HCT116 (cell line): ENCODE measurements at regions not wholly inside any gene's neighbourhood (a gene's known extent, or its start where the extent isn't known, plus 50 kb on each side); places are given as distances from the start of the nearest gene placed in this dataset.

Experiments
- ATAC-seq: fragments of 200-7000 bp; cut with Tn5 transposase; 2 replicates; pipeline ENCODE4 v1.9.1; 2020; ENCODE audit warnings: mild to moderate bottlenecking, moderate library complexity
- BruUV-seq: library from RNA; stranded (reverse); fragments of 400-500 nt; replicated peaks from 2 replicates; lab custom pipeline; 2021; lab: Mats Ljungman, UMichigan
- CTCF ChIA-PET: fragments of 300-600 bp; sonication (Branson Sonifier 250); formaldehyde crosslinking; loops from one replicate; lab custom pipeline; 2021; ENCODE audit warnings: antibody characterized with exemption; lab: Charles Lee
- POLR2A ChIA-PET: fragments of 300-600, 350-600 bp; sonication (Branson Sonifier 250); formaldehyde crosslinking; loops from one replicate; lab custom pipeline; 2021; ENCODE audit warnings: antibody characterized with exemption; lab: Charles Lee
- RAD21 ChIA-PET, 2 experiments: fragments of 300-600 bp; sonication (Branson Sonifier 250); formaldehyde crosslinking; loops; one replicate each; lab custom pipeline; 2023; ENCODE audit warnings: low total read pairs in 2 of 2; ENCODE audit not compliant: uncharacterized antibody in 2 of 2, unreplicated experiment in 2 of 2, low non-redundant PET in 1 of 2; lab: Charles Lee
- DNase-seq: peaks from one replicate; pipeline ENCODE4 v3.0.0-alpha.2; 2010; ENCODE audit warnings: low read depth, low spot score
- H2AFZ ChIP-seq: fragments of 200-600 bp; shearing (Covaris generic), sonication (generic); 2 replicates; pipeline ENCODE4 v1.6.1; 2017; ENCODE audit warnings: low read depth, mixed run types, mixed read lengths, antibody characterized with exemption, low read length; ENCODE audit not compliant: poor library complexity, severe bottlenecking
- H3K27ac ChIP-seq: 2 replicates; pipeline ENCODE4 v1.5.1; 2012; ENCODE audit warnings: low read depth, low read length
- H3K27me3 ChIP-seq: fragments of 200-600 bp; sonication (generic); 2 replicates; pipeline ENCODE4 v1.6.1; 2016; ENCODE audit warnings: mixed run types, low read length, mixed read lengths; ENCODE audit not compliant: insufficient read depth
- H3K36me3 ChIP-seq, 2 experiments: fragments of 200-500 bp in 1 of 2; fragments of 200-600 bp in 1 of 2; sonication (Bioruptor generic) in 1 of 2; sonication (generic) in 1 of 2; 2 replicates each; pipeline versions ENCODE4 v1.5.1 to v1.6.1; 2014 to 2016; ENCODE audit warnings: low read length in 2 of 2, inconsistent platforms in 1 of 2, mixed read lengths in 1 of 2, mixed run types in 1 of 2; ENCODE audit not compliant: insufficient read depth in 2 of 2, control insufficient read depth in 1 of 2
- H3K4me1 ChIP-seq, 2 experiments: fragments of 200-600 bp in 1 of 2; sonication (generic) in 1 of 2; 2 replicates each; pipeline versions ENCODE4 v1.5.1 to v1.6.1; 2012 to 2017; ENCODE audit warnings: low read length in 2 of 2, inconsistent platforms in 1 of 2, mild to moderate bottlenecking in 1 of 2, mixed read lengths in 1 of 2, mixed run types in 1 of 2, moderate library complexity in 1 of 2; ENCODE audit not compliant: insufficient read depth in 2 of 2, control insufficient read depth in 1 of 2
- H3K4me2 ChIP-seq: fragments of 200-600 bp; sonication (generic); 2 replicates; pipeline ENCODE4 v1.6.1; 2017; ENCODE audit warnings: mixed run types, low read length, mixed read lengths
- H3K4me3 ChIP-seq, 2 experiments: fragments of 200-600 bp in 1 of 2; sonication (generic) in 1 of 2; replicated peaks in 1 of 2; 2 replicates each; pipeline ENCODE4 v1.5.1; 2011 to 2016; ENCODE audit warnings: low read length in 2 of 2, control low read depth in 1 of 2, low read depth in 1 of 2, mild to moderate bottlenecking in 1 of 2, mixed read lengths in 1 of 2, mixed run types in 1 of 2
- H3K79me2 ChIP-seq: fragments of 200-600 bp; sonication (generic); 2 replicates; pipeline ENCODE4 v1.6.1; 2017; ENCODE audit warnings: mild to moderate bottlenecking, mixed run types, low read length, moderate library complexity, mixed read lengths; ENCODE audit not compliant: insufficient read depth
- H3K9ac ChIP-seq: fragments of 200-600 bp; sonication (generic); 2 replicates; pipeline ENCODE4 v1.6.1; 2016; ENCODE audit warnings: low read length, mixed read lengths
- H3K9me2 ChIP-seq: fragments of 200-600 bp; sonication (generic), shearing (Covaris generic); 2 replicates; pipeline ENCODE4 v1.6.1; 2017; ENCODE audit warnings: mixed run types, mild to moderate bottlenecking, moderate library complexity; ENCODE audit not compliant: insufficient read depth
- H3K9me3 ChIP-seq, 2 experiments: fragments of 200-500 bp in 1 of 2; fragments of 200-600 bp in 1 of 2; sonication (Bioruptor generic) in 1 of 2; sonication (generic) in 1 of 2; 2 replicates each; pipeline ENCODE4 v1.6.1; 2014 to 2017; ENCODE audit warnings: low read length in 2 of 2, mixed read lengths in 2 of 2, inconsistent platforms in 1 of 2, low read depth in 1 of 2, mild to moderate bottlenecking in 1 of 2, mixed run types in 1 of 2, moderate library complexity in 1 of 2; ENCODE audit not compliant: control insufficient read depth in 1 of 2, insufficient read depth in 1 of 2
- H4K20me1 ChIP-seq: fragments of 200-600 bp; sonication (generic), shearing (Covaris generic); 2 replicates; pipeline ENCODE4 v1.6.1; 2017; ENCODE audit warnings: mixed run types, mild to moderate bottlenecking, moderate library complexity; ENCODE audit not compliant: insufficient read depth
- CBX3 ChIP-seq: IDR thresholded peaks from 2 replicates; pipeline ENCODE4 v1.6.1; 2012; ENCODE audit warnings: low read depth
- CEBPB ChIP-seq: IDR thresholded peaks from 2 replicates; pipeline ENCODE4 v1.6.1; 2012; ENCODE audit warnings: low read depth
- EGR1 ChIP-seq: IDR thresholded peaks from 2 replicates; pipeline ENCODE4 v1.6.1; 2012; ENCODE audit warnings: low read depth
- EZH2phosphoT487 ChIP-seq: fragments of 200-600 bp; IDR thresholded peaks from 2 replicates; pipeline ENCODE4 v1.6.1; 2018; ENCODE audit warnings: antibody characterized with exemption, borderline replicate concordance
- JUND ChIP-seq: IDR thresholded peaks from 2 replicates; pipeline ENCODE4 v1.6.1; 2012
- POLR2A ChIP-seq: IDR thresholded peaks from 2 replicates; pipeline ENCODE4 v1.7.0; 2011; ENCODE audit warnings: borderline replicate concordance; ENCODE audit not compliant: insufficient read depth, insufficient read length; ENCODE audit errors: extremely low read depth
- POLR2AphosphoS5 ChIP-seq: IDR thresholded peaks from 2 replicates; pipeline ENCODE4 v1.6.1; 2011; ENCODE audit warnings: mild to moderate bottlenecking, low read depth, low read length, moderate library complexity
- RAD21 ChIP-seq: IDR thresholded peaks from 2 replicates; pipeline ENCODE4 v1.6.1; 2012; ENCODE audit warnings: low read depth, mild to moderate bottlenecking
- SIN3A ChIP-seq: IDR thresholded peaks from 2 replicates; pipeline ENCODE4 v1.6.1; 2012; ENCODE audit warnings: low read depth
- SP1 ChIP-seq: IDR thresholded peaks from 2 replicates; pipeline ENCODE4 v1.6.1; 2012; ENCODE audit warnings: low read depth
- intact Hi-C: fragments of 100-400 bp; cut with micrococcal nuclease; formaldehyde crosslinking; loops from 2 replicates; pipeline ENCODE4 v1.10.0; 2022
- TF ChIP-seq, protein P1 (sequence below): IDR thresholded peaks from 2 replicates; pipeline ENCODE4 v1.6.1; 2012
- TF ChIP-seq, protein P2 (sequence below): IDR thresholded peaks from 2 replicates; pipeline ENCODE4 v1.6.1; 2012; ENCODE audit warnings: low read depth
- TF ChIP-seq, protein P3 (sequence below): IDR thresholded peaks from 2 replicates; pipeline ENCODE4 v1.6.1; 2011; ENCODE audit warnings: mild to moderate bottlenecking, low read length, moderate library complexity; ENCODE audit not compliant: insufficient replicate concordance; ENCODE audit errors: extremely low read depth

DNA sequence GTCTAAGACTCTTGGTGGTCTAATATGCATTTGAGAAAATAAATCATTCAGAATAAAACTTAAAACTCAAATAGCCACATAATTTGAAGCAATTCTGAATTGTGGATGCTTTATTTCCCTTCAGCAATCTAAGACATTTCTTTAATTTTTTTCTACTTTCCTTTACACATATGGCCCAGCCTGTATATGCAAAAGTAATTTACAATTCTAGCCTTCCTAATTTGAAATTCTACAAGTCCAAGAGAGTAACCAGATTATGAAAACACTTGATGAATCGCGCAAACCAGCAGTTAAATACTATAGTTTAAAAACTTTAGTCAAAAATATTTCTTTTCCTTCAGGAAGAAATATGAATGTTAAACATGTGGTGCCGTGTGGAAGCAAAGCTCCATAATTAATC is 1014.2 kb downstream of the TUSC7 start:
- Histone ChIP-seq H3K27me3 (no peaks in the 10 kb centered on the region), H3K9me2 (no peaks in the 10 kb centered on the region), H4K20me1 (no peaks in the 10 kb centered on the region), H3K4me1 (no peaks in the 10 kb centered on the region), H3K9ac (no peak overlapping the region), H3K36me3 (no peaks in the 10 kb centered on the region), H3K79me2 (no peaks in the 10 kb centered on the region), H3K9me3 (no peaks in the 10 kb centered on the region), H3K4me2 (no peak overlapping the region), H2AFZ (no peak overlapping the region), H3K4me3 (no peak overlapping the region), H3K27ac (no peak overlapping the region)
- ChIA-PET POLR2A (no interaction called here), RAD21 (no interaction called here), CTCF (no interaction called here)
- DNase-seq (no peak), ATAC-seq (no peak)
- intact Hi-C loops: no loop called here
- no TSS peak for BruUV-seq
- TF ChIP-seq SP1 (no peak), JUND (no peak)
- TF ChIP-seq, protein P1, sequence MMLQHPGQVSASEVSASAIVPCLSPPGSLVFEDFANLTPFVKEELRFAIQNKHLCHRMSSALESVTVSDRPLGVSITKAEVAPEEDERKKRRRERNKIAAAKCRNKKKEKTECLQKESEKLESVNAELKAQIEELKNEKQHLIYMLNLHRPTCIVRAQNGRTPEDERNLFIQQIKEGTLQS: no peak

DNA sequence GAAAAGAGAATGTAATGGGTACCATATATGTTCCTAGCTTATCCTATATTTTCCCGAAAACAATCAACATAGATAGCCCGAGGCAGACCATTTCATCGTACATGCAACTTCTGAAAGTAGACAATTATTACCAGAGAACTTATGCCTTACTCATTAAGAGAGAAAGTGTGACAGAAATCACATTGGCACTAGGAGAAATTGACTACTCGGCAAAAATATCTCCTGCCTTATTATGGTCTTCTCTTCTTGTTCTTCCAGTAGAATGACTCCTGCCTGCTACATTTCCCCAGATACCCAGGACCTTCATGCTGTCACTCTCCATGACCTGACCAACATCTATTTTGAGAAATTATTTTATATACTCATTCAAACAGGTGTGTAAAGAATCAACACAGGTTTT is 1015.7 kb downstream of the TUSC7 start:
- H3K36me3 ChIP-seq: no peaks in the 10 kb centered on the region
- no peaks in the 10 kb centered on the region for H3K4me1 ChIP-seq
- H3K27ac ChIP-seq: no peak overlapping the region
- ChIA-PET POLR2A (no interaction called here), CTCF (no interaction called here), RAD21 (no interaction called here)
- H3K4me3 ChIP-seq: no peak overlapping the region
- intact Hi-C loops: no loop called here
- H3K9ac ChIP-seq: no peak overlapping the region
- H2AFZ ChIP-seq: no peak overlapping the region
- no peaks in the 10 kb centered on the region for H4K20me1 ChIP-seq
- no peak for DNase-seq
- no TSS peak for BruUV-seq
- TF ChIP-seq EZH2phosphoT487 (no peak), POLR2A (no peak), CEBPB (no peak), CBX3 (no peak), POLR2AphosphoS5 (no peak), RAD21 (no peak), EGR1 (no peak), SIN3A (no peak), SP1 (no peak), JUND (no peak)
- TF ChIP-seq, protein P2, sequence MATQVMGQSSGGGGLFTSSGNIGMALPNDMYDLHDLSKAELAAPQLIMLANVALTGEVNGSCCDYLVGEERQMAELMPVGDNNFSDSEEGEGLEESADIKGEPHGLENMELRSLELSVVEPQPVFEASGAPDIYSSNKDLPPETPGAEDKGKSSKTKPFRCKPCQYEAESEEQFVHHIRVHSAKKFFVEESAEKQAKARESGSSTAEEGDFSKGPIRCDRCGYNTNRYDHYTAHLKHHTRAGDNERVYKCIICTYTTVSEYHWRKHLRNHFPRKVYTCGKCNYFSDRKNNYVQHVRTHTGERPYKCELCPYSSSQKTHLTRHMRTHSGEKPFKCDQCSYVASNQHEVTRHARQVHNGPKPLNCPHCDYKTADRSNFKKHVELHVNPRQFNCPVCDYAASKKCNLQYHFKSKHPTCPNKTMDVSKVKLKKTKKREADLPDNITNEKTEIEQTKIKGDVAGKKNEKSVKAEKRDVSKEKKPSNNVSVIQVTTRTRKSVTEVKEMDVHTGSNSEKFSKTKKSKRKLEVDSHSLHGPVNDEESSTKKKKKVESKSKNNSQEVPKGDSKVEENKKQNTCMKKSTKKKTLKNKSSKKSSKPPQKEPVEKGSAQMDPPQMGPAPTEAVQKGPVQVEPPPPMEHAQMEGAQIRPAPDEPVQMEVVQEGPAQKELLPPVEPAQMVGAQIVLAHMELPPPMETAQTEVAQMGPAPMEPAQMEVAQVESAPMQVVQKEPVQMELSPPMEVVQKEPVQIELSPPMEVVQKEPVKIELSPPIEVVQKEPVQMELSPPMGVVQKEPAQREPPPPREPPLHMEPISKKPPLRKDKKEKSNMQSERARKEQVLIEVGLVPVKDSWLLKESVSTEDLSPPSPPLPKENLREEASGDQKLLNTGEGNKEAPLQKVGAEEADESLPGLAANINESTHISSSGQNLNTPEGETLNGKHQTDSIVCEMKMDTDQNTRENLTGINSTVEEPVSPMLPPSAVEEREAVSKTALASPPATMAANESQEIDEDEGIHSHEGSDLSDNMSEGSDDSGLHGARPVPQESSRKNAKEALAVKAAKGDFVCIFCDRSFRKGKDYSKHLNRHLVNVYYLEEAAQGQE: no peak
- TF ChIP-seq, protein P3, sequence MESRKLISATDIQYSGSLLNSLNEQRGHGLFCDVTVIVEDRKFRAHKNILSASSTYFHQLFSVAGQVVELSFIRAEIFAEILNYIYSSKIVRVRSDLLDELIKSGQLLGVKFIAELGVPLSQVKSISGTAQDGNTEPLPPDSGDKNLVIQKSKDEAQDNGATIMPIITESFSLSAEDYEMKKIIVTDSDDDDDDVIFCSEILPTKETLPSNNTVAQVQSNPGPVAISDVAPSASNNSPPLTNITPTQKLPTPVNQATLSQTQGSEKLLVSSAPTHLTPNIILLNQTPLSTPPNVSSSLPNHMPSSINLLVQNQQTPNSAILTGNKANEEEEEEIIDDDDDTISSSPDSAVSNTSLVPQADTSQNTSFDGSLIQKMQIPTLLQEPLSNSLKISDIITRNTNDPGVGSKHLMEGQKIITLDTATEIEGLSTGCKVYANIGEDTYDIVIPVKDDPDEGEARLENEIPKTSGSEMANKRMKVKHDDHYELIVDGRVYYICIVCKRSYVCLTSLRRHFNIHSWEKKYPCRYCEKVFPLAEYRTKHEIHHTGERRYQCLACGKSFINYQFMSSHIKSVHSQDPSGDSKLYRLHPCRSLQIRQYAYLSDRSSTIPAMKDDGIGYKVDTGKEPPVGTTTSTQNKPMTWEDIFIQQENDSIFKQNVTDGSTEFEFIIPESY: no peak
- TF ChIP-seq, all 23 proteins: peak for 0
- Histone ChIP-seq H3K4me2 (no peak overlapping the region), H3K9me2 (no peaks in the 10 kb centered on the region), H3K27me3 (no peaks in the 10 kb centered on the region), H3K79me2 (no peaks in the 10 kb centered on the region), H3K9me3 (no peaks in the 10 kb centered on the region)
- no peak for ATAC-seq
